GM21786 (cell line): ENCODE measurements at regions not wholly inside any gene's neighbourhood (a gene's known extent, or its start where the extent isn't known, plus 50 kb on each side); places are given as distances from the start of the nearest gene placed in this dataset.

Experiments used
- ATAC-seq: cut with Tn5 transposase; IDR thresholded peaks from one replicate; pipeline ENCODE4 v1.9.1; 2021; ENCODE audit not compliant: unreplicated experiment

GRCh38 chr2:62305421-62306176 lies 109.7 kb downstream of the B3GNT2 start:
- no peak for ATAC-seq

- no peak for ATAC-seq
Observed at GRCh38 chr2:62304429-62305417, 108.8 kb downstream of the B3GNT2 start.

- ATAC-seq = peak; percentile 33
Observed at GRCh38 chr2:62303788-62304187, 107.9 kb downstream of the B3GNT2 start.

- ATAC-seq = no peak
Observed at GRCh38 chr2:62302631-62303435, 106.9 kb downstream of the B3GNT2 start.

- ATAC-seq = no peak
Observed at GRCh38 chr2:62300925-62301324, 105.0 kb downstream of the B3GNT2 start.

- no peak for ATAC-seq
Observed at GRCh38 chr2:62297624-62298010, 101.7 kb downstream of the B3GNT2 start.

- ATAC-seq = no peak
Observed at GRCh38 chr2:62296832-62297623, 101.1 kb downstream of the B3GNT2 start.

- no peak for ATAC-seq
Observed at GRCh38 chr2:62296034-62296831, 100.3 kb downstream of the B3GNT2 start.

- peak; percentile 62 for ATAC-seq
Observed at GRCh38 chr2:62293490-62294271, 97.8 kb downstream of the B3GNT2 start.

GRCh38 chr2:62293151-62293489 lies 97.2 kb downstream of the B3GNT2 start:
- no peak for ATAC-seq

- ATAC-seq = no peak
Observed at GRCh38 chr2:62292190-62292589, 96.3 kb downstream of the B3GNT2 start.

GRCh38 chr2:62291517-62292137 lies 95.7 kb downstream of the B3GNT2 start:
- ATAC-seq = no peak

- no peak for ATAC-seq
Observed at GRCh38 chr2:62291052-62291451, 95.1 kb downstream of the B3GNT2 start.

GRCh38 chr2:62287899-62288880 lies 92.3 kb downstream of the B3GNT2 start:
- peak; percentile 75 for ATAC-seq

GRCh38 chr2:62287282-62287681 lies 91.4 kb downstream of the B3GNT2 start:
- ATAC-seq = no peak

- ATAC-seq = no peak
Observed at GRCh38 chr2:62286089-62286785, 90.3 kb downstream of the B3GNT2 start.

- ATAC-seq = no peak
Observed at GRCh38 chr2:62284980-62285379, 89.1 kb downstream of the B3GNT2 start.
